HT-29 (cell line): ENCODE measurements at regions not wholly inside any gene's neighbourhood (a gene's known extent, or its start where the extent isn't known, plus 50 kb on each side); places are given as distances from the start of the nearest gene placed in this dataset.
A peak's percentile ranks its signal among the peaks of the same experiment; 100 is the strongest.
"Not testable (repeated sequence)": the region's sequence is repeated elsewhere in the genome, so short reads cannot be mapped to it uniquely, and the experiment has no call there.

Experiments
- DNase-seq: peaks from one replicate; pipeline ENCODE4 v3.0.0-alpha.2; 2015; ENCODE audit warnings: low spot score

DNA sequence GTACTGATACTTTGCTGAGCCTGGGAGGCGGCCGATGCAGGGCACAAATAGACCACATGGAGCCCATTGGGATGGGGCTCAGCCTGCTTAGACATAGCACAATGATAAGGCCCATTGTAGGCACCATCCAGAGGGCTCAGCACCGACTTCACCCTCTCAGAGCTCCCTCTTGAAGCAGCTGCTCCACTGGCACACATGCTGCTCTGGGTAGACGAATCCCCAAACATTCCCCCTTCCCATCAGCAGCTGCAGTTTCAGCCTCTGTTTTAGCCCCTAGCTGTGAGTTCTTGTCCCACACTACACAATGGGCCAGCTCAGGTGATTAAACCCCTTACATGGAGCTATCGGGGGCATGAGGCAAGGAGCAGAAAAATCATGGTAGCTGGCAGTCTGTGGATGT, 174.1 kb downstream of the RGS9 start:
- no peak for DNase-seq

- no peak for DNase-seq
These were observed 170.8 kb downstream of the RGS9 start for GRCh38 chr17:65307961-65308316.

GRCh38 chr17:65307081-65307960, 170.2 kb downstream of the RGS9 start:
- no peak for DNase-seq

- DNase-seq: no peak
These were observed 168.6 kb downstream of the RGS9 start for GRCh38 chr17:65305778-65306177.

DNA sequence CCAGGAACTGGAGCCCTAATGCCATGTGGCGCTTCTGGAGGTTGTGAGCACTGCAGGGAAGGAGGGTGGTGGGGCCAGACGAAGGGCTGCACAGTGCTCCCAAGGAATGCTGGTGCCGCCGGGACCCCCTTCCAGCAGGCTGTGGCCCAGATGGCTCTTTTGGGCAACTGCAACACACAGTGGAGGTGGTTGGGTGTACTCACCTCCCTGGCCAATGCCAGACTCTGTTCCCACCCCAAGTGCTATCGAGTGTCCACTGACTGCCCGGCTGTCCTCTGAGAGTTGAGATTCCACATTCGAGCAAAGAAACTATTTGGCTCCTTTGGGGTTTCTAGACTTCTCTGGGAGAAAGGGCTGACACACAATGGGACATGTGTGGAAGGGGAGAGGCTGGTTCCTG, 167.9 kb downstream of the RGS9 start:
- DNase-seq: no peak

GRCh38 chr17:65301882-65302281, 164.7 kb downstream of the RGS9 start:
- DNase-seq: not testable (repeated sequence)

- no peak for DNase-seq
These were observed 164.0 kb downstream of the RGS9 start for GRCh38 chr17:65301184-65301583.

GRCh38 chr17:65297916-65298315, 160.7 kb downstream of the RGS9 start:
- no peak for DNase-seq

DNA sequence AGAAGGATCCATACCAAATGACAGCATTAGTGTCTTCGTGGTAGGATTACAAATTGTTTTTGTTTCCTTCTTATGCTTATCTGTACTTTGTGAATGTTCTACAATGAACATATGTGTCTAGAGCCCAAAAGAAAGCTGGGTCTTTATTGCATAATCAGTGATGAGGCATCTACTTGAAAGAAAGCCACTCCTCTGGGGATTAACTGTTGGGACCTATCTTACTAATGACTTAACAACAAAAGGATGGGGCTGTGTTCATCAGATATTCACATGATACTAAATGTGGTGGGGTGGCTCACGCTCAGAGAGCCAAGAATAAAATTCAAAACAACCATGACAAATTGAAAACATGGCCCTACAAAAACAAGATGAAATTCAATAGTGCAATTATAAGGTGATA, 160.2 kb downstream of the RGS9 start:
- no peak for DNase-seq

GRCh38 chr17:65294181-65294719, 157.1 kb downstream of the RGS9 start:
- DNase-seq: peak; percentile 89

DNA sequence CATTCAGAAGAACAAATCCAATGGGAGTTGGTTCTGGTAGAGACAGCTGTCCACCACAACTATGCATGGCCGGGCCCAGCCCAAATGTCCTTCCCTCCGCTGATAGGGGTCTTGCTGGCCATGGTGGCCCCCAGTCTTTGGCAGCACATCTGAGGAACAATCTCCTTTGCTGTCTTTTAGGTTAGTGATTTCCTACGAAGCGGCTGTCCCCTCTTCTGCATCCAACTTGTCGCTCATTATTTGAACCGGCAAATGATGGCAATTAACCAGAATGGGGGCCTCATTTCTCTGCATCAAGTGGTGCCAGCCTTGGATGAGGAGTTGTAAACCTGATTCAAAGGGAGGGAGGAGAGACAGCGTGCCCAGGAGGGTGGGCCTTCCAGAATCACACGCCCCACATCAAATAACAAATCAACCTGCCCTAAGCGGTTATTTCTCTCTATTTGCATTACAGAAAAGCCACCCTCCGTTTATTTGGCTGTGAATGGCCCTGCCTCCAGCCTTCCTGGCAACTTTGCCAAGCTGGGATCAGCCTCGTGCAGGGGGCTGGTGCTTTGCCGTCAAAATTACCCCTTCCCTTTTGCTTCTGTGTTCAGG, 156.5 kb downstream of the RGS9 start:
- no peak for DNase-seq

- no peak for DNase-seq
These were observed 155.3 kb downstream of the RGS9 start for GRCh38 chr17:65292430-65292829.

GRCh38 chr17:65291301-65291700, 154.1 kb downstream of the RGS9 start:
- not testable (repeated sequence) for DNase-seq

DNA sequence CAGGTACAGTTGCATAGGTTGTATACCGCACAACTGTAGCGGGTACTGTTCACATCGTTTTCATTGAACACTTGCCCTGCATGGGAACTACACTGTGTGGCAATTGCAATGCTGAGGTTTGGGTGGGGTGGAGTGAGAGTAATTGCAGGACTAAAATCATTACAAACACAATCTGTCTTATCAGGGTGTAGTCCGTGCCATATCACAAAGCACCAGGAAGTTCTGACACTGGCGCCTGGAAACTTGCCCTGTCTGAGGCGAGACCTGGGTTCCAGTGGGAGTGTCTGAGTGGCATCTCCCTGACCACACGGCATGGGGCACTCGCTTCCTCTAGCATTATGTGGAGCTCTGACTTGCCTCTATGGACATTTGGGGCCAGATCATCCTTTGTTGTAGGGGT, 153.4 kb downstream of the RGS9 start:
- no peak for DNase-seq

- DNase-seq: no peak
These were observed 152.9 kb downstream of the RGS9 start for GRCh38 chr17:65290056-65290455.

DNA sequence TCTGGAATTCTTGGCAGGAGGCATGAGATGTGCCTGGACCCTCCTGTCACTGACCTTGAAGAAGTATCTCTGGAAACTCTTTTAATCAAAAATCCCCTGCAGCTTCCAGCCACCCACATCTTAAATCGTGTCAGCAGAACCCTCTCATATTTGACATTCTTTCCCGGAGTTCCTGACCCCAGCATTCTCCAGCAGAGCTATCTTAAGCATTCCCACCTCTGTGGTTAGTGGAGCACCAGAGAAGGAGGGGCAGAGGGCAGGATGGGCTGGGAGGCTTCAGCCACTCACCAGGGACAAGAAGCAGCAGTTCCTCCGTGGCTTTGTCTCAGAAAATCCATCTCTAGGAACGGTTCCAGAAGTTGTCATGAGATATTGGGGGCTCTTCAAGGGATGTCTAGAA, 149.9 kb downstream of the RGS9 start:
- DNase-seq: no peak

- DNase-seq: no peak
These were observed 146.5 kb downstream of the RGS9 start for GRCh38 chr17:65283704-65284103.

GRCh38 chr17:65279456-65279855, 142.3 kb downstream of the RGS9 start:
- no peak for DNase-seq

DNA sequence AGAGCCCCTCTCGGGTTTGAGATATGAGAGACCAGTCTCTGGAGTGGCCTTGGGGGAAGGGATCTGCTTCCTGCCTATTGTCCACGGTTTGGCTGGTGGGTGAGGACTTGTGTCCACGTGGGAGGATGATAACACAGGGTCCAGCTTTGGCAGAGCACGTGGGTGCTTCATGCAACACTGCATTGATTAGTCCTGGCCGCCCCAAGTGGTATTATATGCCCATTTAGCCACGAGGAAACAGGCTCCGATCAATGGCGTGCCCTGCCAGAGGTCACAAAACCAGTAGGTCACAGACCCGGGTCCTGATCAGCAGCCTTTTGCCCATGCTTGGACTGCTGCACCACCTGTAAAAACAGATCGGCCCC, 141.6 kb downstream of the RGS9 start:
- no peak for DNase-seq

DNA sequence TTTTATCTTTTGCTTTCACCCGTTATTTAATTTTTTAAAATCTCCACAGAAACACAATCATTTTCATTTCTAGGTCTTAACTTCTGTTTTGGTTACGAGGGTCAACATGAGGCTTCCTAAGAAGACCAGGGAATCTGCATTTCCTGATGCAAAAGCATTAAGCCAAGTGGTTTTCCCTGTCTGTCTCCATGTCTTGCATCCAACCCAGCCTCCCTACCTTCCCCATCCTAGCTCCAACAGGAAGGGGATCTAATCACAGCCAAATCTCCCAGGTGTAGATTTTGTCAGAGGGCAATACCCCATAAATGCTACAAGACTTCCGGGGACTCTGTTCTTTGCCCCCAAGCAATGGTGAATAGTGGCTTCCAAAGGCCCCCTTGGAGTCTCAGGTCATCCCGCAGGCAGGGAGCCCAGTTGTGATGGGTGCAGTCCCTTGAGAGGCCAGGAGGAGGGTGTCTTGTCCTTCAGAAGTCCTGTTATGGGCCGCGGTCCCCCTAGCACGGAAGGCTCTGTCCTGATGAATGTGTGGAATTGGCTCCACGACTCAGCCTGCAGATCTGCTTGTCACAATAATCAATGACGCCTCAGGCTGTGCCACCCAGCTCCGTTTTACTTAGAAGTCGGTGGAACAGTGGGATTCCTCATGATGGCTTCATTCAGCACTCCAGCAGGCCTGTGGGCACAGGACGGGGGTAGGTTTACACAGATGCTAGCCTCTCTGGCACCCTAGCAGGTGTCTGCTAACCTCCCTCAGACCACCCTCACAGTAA, 141.1 kb downstream of the RGS9 start:
- DNase-seq: peak; percentile 80

GRCh38 chr17:65277576-65277975, 140.4 kb downstream of the RGS9 start:
- DNase-seq: no peak
